DND-41 (cell line): ENCODE measurements at regions not wholly inside any gene's neighbourhood (a gene's known extent, or its start where the extent isn't known, plus 50 kb on each side); places are given as distances from the start of the nearest gene placed in this dataset.

Experiments
- EZH2 ChIP-seq: IDR thresholded peaks from 3 replicates; pipeline ENCODE4 v1.6.1; 2012; ENCODE audit warnings: borderline replicate concordance, low read depth, mild to moderate bottlenecking, moderate library complexity, low read length, inconsistent platforms; ENCODE audit not compliant: severe bottlenecking
- TF ChIP-seq, protein P1 (sequence below): IDR thresholded peaks from 2 replicates; pipeline ENCODE4 v1.5.1; 2012; ENCODE audit warnings: borderline replicate concordance, low read length, moderate library complexity, mild to moderate bottlenecking; ENCODE audit not compliant: poor library complexity, severe bottlenecking; ENCODE audit errors: extremely low read depth

DNA sequence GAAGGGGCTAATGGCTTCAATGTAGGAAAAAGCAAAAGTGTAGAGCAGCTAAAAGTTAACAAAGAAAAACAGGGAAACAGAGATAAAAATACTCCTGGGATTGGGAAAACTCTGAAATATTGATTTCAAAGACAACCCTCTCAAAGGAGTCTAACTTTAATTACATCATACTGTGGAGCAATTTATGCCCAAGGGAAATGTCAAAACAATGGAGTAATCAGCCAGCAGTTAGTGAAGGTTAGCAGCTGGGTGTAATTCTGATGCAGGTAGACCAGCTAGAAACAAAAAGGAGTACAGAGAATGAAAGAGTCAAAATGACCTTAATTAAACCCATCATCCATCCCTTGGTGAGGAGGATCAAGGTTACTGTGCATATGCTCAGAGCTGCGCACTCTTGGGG, 169.0 kb downstream of the ADAM29 start:
- TF ChIP-seq, protein P1, sequence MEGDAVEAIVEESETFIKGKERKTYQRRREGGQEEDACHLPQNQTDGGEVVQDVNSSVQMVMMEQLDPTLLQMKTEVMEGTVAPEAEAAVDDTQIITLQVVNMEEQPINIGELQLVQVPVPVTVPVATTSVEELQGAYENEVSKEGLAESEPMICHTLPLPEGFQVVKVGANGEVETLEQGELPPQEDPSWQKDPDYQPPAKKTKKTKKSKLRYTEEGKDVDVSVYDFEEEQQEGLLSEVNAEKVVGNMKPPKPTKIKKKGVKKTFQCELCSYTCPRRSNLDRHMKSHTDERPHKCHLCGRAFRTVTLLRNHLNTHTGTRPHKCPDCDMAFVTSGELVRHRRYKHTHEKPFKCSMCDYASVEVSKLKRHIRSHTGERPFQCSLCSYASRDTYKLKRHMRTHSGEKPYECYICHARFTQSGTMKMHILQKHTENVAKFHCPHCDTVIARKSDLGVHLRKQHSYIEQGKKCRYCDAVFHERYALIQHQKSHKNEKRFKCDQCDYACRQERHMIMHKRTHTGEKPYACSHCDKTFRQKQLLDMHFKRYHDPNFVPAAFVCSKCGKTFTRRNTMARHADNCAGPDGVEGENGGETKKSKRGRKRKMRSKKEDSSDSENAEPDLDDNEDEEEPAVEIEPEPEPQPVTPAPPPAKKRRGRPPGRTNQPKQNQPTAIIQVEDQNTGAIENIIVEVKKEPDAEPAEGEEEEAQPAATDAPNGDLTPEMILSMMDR, result no peak
- TF ChIP-seq EZH2, result no peak
